ENCODE measurements at regions not wholly inside any gene's neighbourhood (a gene's known extent, or its start where the extent isn't known, plus 50 kb on each side); places are given as distances from the start of the nearest gene placed in this dataset.

DNA sequence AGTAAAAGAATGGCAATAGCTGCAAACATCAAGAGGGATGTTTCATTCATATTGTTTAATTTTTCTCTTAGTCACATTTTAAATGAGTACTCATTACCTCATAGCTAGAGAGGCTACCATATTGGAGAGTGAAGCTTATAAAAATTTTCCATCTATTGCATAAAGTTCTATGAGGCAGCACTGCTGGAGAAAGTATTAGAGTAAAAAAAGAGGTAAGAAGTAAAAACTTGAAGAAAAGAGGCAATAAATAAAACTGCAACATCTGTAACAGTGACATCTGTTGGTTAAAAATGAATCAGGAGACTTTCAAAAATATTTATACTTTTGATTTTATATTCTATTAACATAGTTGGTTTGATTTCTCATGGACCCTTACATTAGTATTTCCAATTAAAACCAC is 284.5 kb upstream of the SEMA3D start:
- ChIA-PET POLR2A (no interaction called here), CTCF (interaction anchor here (1.5 kb wide), 1 partner anchor 9 kb away, joined by 4 read pairs; no protein-coding TSS in a partner anchor)
- TF ChIP-seq, protein P1, sequence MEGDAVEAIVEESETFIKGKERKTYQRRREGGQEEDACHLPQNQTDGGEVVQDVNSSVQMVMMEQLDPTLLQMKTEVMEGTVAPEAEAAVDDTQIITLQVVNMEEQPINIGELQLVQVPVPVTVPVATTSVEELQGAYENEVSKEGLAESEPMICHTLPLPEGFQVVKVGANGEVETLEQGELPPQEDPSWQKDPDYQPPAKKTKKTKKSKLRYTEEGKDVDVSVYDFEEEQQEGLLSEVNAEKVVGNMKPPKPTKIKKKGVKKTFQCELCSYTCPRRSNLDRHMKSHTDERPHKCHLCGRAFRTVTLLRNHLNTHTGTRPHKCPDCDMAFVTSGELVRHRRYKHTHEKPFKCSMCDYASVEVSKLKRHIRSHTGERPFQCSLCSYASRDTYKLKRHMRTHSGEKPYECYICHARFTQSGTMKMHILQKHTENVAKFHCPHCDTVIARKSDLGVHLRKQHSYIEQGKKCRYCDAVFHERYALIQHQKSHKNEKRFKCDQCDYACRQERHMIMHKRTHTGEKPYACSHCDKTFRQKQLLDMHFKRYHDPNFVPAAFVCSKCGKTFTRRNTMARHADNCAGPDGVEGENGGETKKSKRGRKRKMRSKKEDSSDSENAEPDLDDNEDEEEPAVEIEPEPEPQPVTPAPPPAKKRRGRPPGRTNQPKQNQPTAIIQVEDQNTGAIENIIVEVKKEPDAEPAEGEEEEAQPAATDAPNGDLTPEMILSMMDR (IDR thresholded peaks at IDR 0.05) = no peak
- TF ChIP-seq EZH2 (IDR thresholded peaks at IDR 0.05; ENCODE audit: borderline replicate concordance, insufficient read depth, low read depth, low read length, poor library complexity, severe bottlenecking) = no peak

DNA sequence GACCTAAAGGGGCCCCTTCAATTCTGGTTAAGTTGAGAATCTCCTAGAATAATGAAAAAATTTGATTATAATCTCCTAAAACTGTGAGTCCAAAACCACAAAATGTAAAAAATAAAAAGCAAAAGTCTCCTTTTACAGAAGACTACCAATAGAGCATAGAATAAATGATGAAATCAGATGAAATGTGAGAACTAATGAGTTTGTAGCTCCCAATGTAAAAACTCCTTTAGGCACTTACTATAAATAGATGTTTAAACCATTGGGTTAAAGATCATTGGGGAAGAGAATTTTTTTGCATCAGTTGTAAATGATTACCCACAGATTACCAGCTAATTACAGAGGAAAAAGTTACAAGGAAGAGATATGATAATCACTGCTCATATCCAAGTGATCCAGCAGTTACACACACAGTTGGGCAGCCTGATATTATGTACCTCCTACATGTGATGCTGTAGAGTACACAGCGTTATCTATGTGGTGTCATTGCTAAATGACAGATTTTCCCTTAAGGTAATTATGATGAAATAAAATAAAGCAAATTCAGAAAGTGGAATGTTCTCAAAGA is 282.7 kb upstream of the SEMA3D start:
- peaks cover 2% of the 10 kb centered on the region for H3K4me1 Mint-ChIP-seq
- H3K27me3 Mint-ChIP-seq = no peaks in the 10 kb centered on the region
- H3K79me2 ChIP-seq (ENCODE audit: control insufficient read depth, insufficient read depth, low read length) = no peaks in the 10 kb centered on the region
- no peaks in the 10 kb centered on the region for H3K4me1 ChIP-seq (ENCODE audit: control insufficient read depth in 2 of 2, insufficient read depth in 2 of 2, low read length in 2 of 2)
- intact Hi-C loops (cut with micrococcal nuclease) = no loop called here
- no peaks in the 10 kb centered on the region for H3K9me3 Mint-ChIP-seq (ENCODE audit: insufficient read depth)
- no peak overlapping the region for H3K9ac ChIP-seq (ENCODE audit: low read length)
- CTCF ChIA-PET = interaction anchor here (1.5 kb wide), 1 partner anchor 11 kb away, joined by 4 read pairs; no protein-coding TSS in a partner anchor
- no peak overlapping the region for H3K27ac ChIP-seq (ENCODE audit: low read length in 2 of 2)
- H3K27me3 ChIP-seq (replicated peaks in 1 of 4; ENCODE audit: control extremely low read depth in 1 of 4, control insufficient read depth in 3 of 4, insufficient read depth in 4 of 4, low read length in 3 of 4) = no peaks in the 10 kb centered on the region
- POLR2A ChIA-PET = no interaction called here
- H3K4me2 ChIP-seq (replicated peaks; ENCODE audit: low read depth, low read length, poor library complexity, severe bottlenecking) = no peak overlapping the region
- ATAC-seq (ENCODE audit: low read depth) (no peak), DNase-seq (no peak)
- H2AFZ ChIP-seq (ENCODE audit: insufficient read depth, low read depth, low read length, poor library complexity, severe bottlenecking) = no peak overlapping the region
- no peak overlapping the region for H3K4me3 ChIP-seq (ENCODE audit: control extremely low read depth in 1 of 5, extremely low read depth in 1 of 5, insufficient read depth in 1 of 5, low read depth in 2 of 5, low read length in 4 of 5)
- TF ChIP-seq EZH2 (IDR thresholded peaks at IDR 0.05; ENCODE audit: borderline replicate concordance, insufficient read depth, low read depth, low read length, poor library complexity, severe bottlenecking) = no peak
- TF ChIP-seq, protein P1 (IDR thresholded peaks at IDR 0.05) = no peak
- no CpG with 5 or more reads among the region's 1 CpG for WGBS (ENCODE audit: insufficient coverage)
- no peaks in the 10 kb centered on the region for H4K20me1 ChIP-seq (ENCODE audit: control insufficient read depth, insufficient read depth, low read length, poor library complexity, severe bottlenecking)
- H3K4me3 Mint-ChIP-seq = no peak overlapping the region
- no peaks in the 10 kb centered on the region for H3K9me3 ChIP-seq (ENCODE audit: control extremely low read depth in 1 of 3, control insufficient read depth in 2 of 3, insufficient read depth in 1 of 3, low read length in 2 of 3)
- no peaks in the 10 kb centered on the region for H3K36me3 ChIP-seq (replicated peaks in 1 of 2; ENCODE audit: control extremely low read depth in 1 of 2, control insufficient read depth in 1 of 2, extremely low read depth in 1 of 2, insufficient read depth in 2 of 2, low read length in 1 of 2)
- H3K27ac Mint-ChIP-seq = no peak overlapping the region

More for the DNA sequence above, 284.5 kb upstream of the SEMA3D start:
- Histone ChIP-seq H3K79me2 (ENCODE audit: control insufficient read depth, insufficient read depth, low read length) (no peaks in the 10 kb centered on the region), H3K9ac (ENCODE audit: low read length) (no peak overlapping the region), H3K4me1 (ENCODE audit: control insufficient read depth in 2 of 2, insufficient read depth in 2 of 2, low read length in 2 of 2) (no peaks in the 10 kb centered on the region), H3K27ac (ENCODE audit: low read length in 2 of 2) (no peak overlapping the region), H3K36me3 (replicated peaks in 1 of 2; ENCODE audit: control extremely low read depth in 1 of 2, control insufficient read depth in 1 of 2, extremely low read depth in 1 of 2, insufficient read depth in 2 of 2, low read length in 1 of 2) (no peaks in the 10 kb centered on the region), H4K20me1 (ENCODE audit: control insufficient read depth, insufficient read depth, low read length, poor library complexity, severe bottlenecking) (no peaks in the 10 kb centered on the region), H3K9me3 (ENCODE audit: control extremely low read depth in 1 of 3, control insufficient read depth in 2 of 3, insufficient read depth in 1 of 3, low read length in 2 of 3) (no peaks in the 10 kb centered on the region), H3K27me3 (replicated peaks in 1 of 4; ENCODE audit: control extremely low read depth in 1 of 4, control insufficient read depth in 3 of 4, insufficient read depth in 4 of 4, low read length in 3 of 4) (no peaks in the 10 kb centered on the region), H3K4me3 (ENCODE audit: control extremely low read depth in 1 of 5, extremely low read depth in 1 of 5, insufficient read depth in 1 of 5, low read depth in 2 of 5, low read length in 4 of 5) (no peak overlapping the region), H2AFZ (ENCODE audit: insufficient read depth, low read depth, low read length, poor library complexity, severe bottlenecking) (no peak overlapping the region), H3K4me2 (replicated peaks; ENCODE audit: low read depth, low read length, poor library complexity, severe bottlenecking) (no peak overlapping the region)
- Mint-ChIP-seq H3K4me3 (no peak overlapping the region), H3K27ac (no peak overlapping the region), H3K9me3 (ENCODE audit: insufficient read depth) (no peaks in the 10 kb centered on the region), H3K4me1 (peaks cover 2% of the 10 kb centered on the region), H3K27me3 (no peaks in the 10 kb centered on the region)
- no peak for ATAC-seq (ENCODE audit: low read depth)
- intact Hi-C loops (cut with micrococcal nuclease) = no loop called here
- no peak for DNase-seq
